ENCODE measurements at regions not wholly inside any gene's neighbourhood (a gene's known extent, or its start where the extent isn't known, plus 50 kb on each side); places are given as distances from the start of the nearest gene placed in this dataset.

GRCh38 chr2:52897511-52898044, 870.0 kb upstream of the CHAC2 start:
- H3K27ac ChIP-seq = no peak overlapping the region
- H3K9me3 ChIP-seq = peaks cover 8% of the 10 kb centered on the region
- TF ChIP-seq CTCF (IDR thresholded peaks at IDR 0.05) = no peak
- H3K27me3 ChIP-seq = no peaks in the 10 kb centered on the region
- no peaks in the 10 kb centered on the region for H3K4me1 ChIP-seq (ENCODE audit: control insufficient read depth in 1 of 2, insufficient read depth in 1 of 2, low read depth in 1 of 2, low read length in 1 of 2)
- H3K4me3 ChIP-seq (ENCODE audit: low read depth in 1 of 2, low read length in 1 of 2) = no peak overlapping the region
- no peaks in the 10 kb centered on the region for H3K36me3 ChIP-seq

- peaks cover 8% of the 10 kb centered on the region for H3K9me3 ChIP-seq
- no peak overlapping the region for H3K4me3 ChIP-seq (ENCODE audit: low read depth in 1 of 2, low read length in 1 of 2)
- no peak for TF ChIP-seq CTCF (IDR thresholded peaks at IDR 0.05)
- H3K27me3 ChIP-seq = no peaks in the 10 kb centered on the region
- no peaks in the 10 kb centered on the region for H3K36me3 ChIP-seq
- H3K27ac ChIP-seq = no peak overlapping the region
- no peaks in the 10 kb centered on the region for H3K4me1 ChIP-seq (ENCODE audit: control insufficient read depth in 1 of 2, insufficient read depth in 1 of 2, low read depth in 1 of 2, low read length in 1 of 2)
These were observed 871.8 kb upstream of the CHAC2 start for GRCh38 chr2:52895726-52896340.

- Histone ChIP-seq H3K27me3 (no peaks in the 10 kb centered on the region), H3K27ac (no peak overlapping the region), H3K4me1 (ENCODE audit: control insufficient read depth in 1 of 2, insufficient read depth in 1 of 2, low read depth in 1 of 2, low read length in 1 of 2) (no peaks in the 10 kb centered on the region), H3K4me3 (ENCODE audit: low read depth in 1 of 2, low read length in 1 of 2) (no peak overlapping the region), H3K36me3 (no peaks in the 10 kb centered on the region), H3K9me3 (no peaks in the 10 kb centered on the region)
- no peak for TF ChIP-seq CTCF (IDR thresholded peaks at IDR 0.05)
These were observed 881.0 kb upstream of the CHAC2 start for GRCh38 chr2:52886556-52886955.

GRCh38 chr2:52884761-52885352, 882.7 kb upstream of the CHAC2 start:
- Histone ChIP-seq H3K9me3 (no peaks in the 10 kb centered on the region), H3K4me3 (ENCODE audit: low read depth in 1 of 2, low read length in 1 of 2) (no peak overlapping the region), H3K27me3 (no peaks in the 10 kb centered on the region), H3K36me3 (no peaks in the 10 kb centered on the region), H3K27ac (no peak overlapping the region), H3K4me1 (ENCODE audit: control insufficient read depth in 1 of 2, insufficient read depth in 1 of 2, low read depth in 1 of 2, low read length in 1 of 2) (no peaks in the 10 kb centered on the region)
- TF ChIP-seq CTCF (IDR thresholded peaks at IDR 0.05) = no peak

GRCh38 chr2:52882974-52883373, 884.6 kb upstream of the CHAC2 start:
- no peak for TF ChIP-seq CTCF (IDR thresholded peaks at IDR 0.05)
- Histone ChIP-seq H3K36me3 (no peaks in the 10 kb centered on the region), H3K4me3 (ENCODE audit: low read depth in 1 of 2, low read length in 1 of 2) (no peak overlapping the region), H3K4me1 (ENCODE audit: control insufficient read depth in 1 of 2, insufficient read depth in 1 of 2, low read depth in 1 of 2, low read length in 1 of 2) (no peaks in the 10 kb centered on the region), H3K9me3 (no peaks in the 10 kb centered on the region), H3K27ac (no peak overlapping the region), H3K27me3 (no peaks in the 10 kb centered on the region)
